NCI-H1436 (cell line): ENCODE measurements at regions not wholly inside any gene's neighbourhood (a gene's known extent, or its start where the extent isn't known, plus 50 kb on each side); places are given as distances from the start of the nearest gene placed in this dataset.

ENCODE experiments used
- DNase-seq: peaks from one replicate; lab custom pipeline; 2025; lab: John Stamatoyannopoulos, UW

DNA sequence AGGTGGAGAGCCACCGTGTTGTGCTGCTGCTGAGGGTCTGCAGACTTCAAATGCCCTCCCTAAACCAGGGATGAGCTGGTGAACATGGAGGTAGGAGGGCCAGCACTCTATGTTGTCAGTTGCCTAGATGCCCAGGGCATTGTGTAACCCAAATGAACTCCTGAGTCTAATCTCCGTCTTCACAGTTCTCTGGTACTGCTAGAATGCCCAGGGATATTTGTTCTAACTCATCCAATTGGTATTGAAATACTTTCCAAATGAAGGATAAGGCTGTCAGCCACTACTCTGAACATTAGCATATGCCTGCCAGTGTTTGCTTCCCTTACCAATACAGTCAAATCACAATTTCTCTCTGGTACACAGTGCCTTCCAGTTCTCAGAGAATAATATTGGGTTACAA is 492.6 kb downstream of the SLC4A3 start:
- no peak for DNase-seq

DNA sequence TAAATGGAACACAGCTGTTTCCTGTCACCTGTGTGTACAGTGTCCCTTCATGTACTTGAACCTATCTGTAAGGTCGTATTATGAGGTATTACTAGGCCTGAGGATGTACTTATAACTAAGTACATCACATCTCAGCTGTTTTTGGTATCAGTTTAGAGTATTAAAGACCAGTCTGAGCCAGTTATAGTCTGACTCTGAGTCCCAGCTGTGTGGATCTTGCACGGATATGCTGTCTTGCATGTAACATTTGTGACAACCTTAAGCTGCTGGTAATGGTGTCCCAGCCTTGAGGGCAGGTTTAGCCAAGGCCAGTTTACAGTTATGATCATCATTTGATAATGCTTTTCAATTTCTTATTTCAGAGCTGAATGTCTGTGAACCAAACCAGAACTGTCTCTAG is 496.3 kb downstream of the SLC4A3 start:
- DNase-seq, result no peak

DNA sequence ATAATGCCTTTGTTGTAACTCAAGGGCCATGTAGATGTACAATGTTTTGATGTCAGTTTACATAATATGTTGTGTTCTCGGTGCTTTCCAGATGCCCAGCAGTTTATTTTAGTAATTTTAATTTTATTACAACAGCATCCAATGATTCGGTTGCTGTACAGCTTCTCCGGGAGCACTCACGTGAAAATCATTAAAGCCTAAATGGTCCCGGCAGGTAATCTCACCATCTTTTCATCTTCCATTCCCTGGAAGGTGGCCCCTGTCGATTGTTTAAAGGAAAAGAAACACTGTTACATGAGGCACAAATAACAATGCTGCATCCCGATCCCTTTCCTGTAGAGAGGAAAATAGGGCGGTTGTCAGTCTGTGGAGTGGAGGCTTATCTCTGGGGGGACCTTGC is 498.1 kb downstream of the SLC4A3 start:
- no peak for DNase-seq

DNA sequence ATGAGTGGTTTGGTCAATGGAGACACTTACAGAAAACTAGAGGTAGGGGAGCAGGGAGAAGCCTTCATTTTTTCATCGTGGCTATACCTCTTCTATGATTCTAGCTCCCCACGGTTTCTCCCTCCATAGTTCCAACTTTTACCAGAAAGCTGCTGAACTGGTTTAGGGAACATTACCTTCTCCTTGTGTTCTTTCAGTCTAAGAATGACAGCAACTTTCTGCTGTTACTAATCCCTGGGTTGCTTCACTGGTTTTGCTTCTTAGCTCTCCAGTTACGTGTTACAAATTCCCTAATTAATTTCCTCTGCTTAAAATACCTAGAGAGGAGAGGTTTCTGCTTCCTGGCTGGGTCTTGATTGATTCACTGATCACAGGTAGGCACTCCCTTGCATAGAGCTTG is 499.9 kb downstream of the SLC4A3 start:
- no peak for DNase-seq

DNA sequence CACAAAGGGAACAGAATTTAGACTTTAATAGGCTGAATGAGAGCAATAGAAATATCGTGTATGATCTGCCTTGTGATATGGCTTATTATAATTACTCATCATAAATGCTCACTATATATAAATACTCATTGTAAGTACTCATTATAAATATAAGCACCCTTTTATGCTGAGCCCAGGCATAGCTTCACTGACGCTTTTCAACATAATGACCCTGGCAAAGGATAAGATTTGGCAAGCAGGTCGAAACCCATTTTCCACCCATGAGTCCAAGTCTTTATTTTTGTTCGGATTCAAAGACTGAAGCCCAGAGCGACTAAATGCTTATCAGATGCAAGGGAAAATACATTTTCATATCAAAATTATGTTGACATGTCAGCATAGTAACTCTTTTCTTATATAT is 500.4 kb downstream of the SLC4A3 start:
- DNase-seq, result no peak

DNA sequence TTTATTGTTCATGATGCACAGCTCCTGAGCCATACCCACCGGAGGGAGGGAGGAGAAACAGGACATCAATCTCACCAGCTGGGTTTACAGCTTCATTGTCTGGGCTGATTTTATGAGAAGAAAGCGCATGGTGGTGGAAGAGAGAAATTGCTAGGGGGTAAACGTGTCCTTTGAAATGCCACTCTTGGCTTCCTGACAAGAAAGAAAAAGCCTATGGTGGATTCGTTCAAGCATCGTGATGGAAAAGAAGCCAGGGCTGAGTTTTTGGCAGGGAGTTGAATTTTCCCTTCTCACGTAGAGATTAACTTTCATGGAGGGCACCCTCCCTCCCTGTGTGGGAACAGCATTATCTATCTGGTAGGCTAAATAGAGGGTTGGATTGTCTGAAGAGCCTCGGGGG is 502.0 kb downstream of the SLC4A3 start:
- no peak for DNase-seq

DNA sequence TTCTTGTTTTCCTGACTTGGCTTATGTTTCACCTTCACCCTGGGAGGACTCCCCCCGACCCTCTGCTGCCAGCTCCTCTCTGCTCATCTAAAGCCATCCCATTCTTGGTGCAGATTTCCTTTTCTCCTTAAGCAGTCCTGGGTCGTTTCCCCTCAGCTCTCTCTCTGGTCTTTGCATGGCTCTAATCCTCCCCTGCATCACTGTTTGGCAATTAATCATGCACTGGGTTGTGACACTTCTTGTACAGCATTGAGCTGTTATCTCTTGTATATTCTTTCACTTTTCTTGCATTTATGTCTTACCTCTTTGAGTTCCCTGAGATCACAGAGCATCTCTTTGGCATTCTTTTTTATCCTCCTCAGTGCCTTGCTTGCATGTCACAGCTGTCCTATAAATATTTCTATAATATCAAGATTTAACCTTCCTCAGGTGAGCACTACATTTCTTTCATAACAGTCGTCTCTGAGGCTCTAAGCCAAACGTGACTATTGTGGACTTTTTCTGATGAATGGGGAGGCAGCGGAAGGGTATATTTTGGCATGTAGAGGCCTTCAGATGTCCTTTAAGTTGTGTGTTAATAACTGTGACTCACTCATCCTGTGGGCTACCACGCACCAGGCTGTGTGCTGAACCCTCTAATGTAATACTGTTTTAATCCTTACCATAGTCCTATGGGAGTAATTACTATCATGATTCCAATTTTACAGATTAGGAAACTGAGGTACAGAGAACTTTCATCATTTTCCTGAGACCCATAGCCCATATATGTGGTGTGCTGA is 507.5 kb downstream of the SLC4A3 start:
- no peak for DNase-seq

DNA sequence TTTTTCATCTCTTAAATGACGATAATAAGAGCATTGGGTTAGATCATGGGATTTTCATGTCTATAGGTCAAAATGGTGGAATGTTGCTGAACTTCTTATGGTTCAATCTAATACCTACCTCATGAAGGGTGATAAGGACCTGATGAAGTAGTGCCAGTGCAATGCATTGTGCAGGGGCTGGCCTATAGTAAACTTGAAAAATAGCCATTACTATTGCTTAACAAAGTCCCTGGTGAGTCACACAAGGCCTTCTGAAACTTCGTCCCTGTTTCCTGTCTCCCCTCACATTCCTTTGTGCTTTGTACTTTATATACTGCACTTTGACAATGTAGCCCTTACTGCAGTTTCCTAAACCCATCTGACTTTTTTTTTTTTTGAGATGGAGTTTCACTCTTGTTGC is 515.9 kb downstream of the SLC4A3 start:
- no peak for DNase-seq

DNA sequence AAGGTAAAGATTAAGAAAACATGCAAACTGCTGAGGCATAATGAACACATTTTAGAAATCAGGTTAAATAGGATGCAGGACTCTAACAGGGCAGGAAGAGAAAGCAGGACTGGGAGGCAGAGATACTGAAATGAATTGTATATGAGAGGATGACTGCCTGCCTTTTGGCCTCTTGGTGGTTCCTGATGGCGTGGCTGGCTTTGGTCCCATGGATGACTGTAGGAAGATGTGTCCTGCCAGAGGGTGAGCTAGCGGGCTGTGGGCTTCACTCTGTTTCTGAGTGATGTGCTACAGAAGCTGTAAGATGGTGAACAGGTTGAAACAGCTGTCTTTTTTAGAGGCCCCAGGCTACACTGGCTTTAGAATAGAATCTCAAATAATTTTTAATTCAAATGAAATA is 517.0 kb downstream of the SLC4A3 start:
- no peak for DNase-seq

DNA sequence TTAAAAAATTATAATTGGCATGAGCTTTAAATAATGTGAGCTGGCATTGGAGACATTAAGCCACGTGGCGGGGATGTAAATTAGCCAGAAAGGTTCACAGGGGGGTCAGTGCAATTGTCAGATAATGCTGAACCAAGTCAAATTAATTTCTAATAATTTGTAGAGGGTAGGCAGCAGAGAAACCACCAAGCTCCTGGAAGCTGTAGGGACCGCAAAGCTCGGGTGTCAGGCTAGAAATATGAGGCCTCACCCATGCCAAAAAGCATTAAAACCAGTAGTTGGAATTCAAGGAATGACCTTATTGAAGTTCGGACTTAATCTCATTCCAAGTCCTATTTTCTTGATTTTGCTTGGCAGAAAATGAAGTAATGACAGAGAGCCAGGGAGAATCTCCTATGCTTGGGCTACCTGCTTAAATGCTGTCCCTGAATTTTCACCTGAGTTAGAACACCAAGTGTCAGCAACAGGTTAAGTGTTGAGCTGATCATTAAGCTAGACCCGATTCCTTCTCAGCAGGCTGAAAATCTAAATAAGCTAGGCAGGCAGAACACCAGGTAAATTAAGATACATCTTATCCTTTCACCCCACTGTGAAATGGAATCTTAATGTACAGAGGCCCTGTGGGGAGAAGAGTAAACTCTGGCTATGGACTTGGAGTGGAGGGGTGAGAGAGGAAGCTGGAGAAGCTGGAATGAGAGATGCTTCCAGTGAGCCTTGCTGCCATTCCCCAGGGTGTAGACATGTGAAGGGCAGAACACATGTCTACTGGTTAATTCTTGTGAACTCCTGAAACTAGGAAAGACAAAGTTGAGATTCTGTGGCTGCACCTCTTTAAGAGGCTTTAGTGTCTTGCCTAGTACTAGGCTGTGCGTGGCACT is 520.0 kb downstream of the SLC4A3 start:
- no peak for DNase-seq

DNA sequence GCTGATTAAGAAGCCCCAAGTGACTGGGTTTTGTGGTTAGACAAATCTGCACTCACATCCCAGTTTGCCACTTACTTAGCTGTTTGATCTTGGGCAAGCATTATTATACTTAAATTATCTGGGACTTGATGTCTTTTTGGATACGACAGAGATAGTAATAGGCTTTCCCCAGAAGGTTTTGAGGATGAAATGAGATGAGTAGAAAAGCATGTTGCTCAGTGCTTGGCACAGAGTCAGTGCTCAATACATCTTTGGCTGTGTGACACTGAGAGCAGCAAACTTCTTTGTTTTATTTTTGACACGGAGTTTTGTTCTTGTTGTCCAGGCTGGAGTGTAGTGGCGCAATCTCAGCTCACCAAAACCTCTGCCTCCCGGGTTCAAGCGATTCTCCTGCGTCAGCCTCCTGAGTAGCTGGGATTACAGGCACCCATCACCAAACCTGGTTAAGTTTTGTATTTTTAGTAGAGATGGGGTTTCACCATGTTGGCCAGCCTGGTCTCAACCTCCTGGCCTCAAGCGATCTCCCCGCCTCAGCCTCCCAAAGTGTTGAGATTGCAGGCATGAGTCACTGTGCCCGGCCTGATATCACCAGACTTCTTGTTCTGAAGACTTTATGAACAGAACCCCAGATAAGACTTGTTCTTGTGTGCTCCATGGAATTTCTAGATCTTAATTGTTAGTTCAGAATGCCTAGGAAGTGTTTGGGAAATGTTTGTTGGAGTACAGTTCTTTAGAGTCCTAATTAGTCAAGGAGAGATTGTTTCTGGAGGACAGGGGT is 521.2 kb downstream of the SLC4A3 start:
- no peak for DNase-seq

DNA sequence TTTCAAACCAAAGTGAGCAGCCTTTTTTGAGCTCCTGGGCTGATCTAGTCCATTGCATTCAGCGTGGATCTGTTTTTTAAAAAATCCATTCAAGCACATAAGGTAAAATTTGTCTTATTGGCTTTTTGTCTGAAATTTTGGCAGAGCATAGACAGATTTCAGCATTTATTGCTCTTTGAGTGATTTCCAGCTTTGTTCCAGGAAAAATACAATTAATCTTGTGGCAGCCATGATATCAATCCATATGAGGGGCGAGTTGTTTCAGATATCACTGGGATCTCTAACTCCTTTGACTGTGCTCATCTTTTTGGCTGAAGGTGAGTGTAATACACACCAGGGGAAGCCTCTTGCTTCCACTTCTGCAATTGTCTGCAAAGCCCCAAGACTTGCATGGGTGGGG is 523.9 kb downstream of the SLC4A3 start:
- no peak for DNase-seq

DNA sequence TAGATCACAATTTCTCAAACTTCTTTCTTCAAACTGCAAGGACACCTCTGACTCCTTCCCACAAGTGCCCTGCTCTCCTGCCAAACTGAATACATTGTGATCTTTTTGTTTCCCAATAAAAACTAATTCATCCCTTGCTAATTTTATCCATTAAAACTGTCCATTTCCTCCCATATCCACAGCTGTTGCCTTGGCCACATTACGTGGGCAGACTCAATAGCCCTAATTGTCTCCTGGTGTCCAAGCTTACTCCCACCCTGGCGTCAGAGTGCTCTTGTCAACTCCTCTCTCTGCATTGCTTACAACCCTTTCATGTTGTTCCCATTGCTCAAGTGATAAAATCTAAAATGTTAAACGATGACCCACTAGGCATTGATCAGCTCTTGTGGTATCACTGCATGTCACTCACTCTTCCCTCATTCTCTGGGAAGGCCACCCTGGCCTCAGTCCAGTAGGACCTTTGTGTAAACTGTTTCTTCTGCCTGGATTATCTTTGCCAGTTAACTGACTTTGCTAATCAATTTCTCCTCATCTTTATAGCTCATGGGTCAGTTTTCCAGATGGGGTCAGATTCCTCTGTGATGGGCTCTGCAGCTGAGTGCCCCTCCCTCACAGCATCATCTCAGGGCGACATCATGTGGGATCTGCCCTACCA is 525.0 kb downstream of the SLC4A3 start:
- DNase-seq, result no peak

DNA sequence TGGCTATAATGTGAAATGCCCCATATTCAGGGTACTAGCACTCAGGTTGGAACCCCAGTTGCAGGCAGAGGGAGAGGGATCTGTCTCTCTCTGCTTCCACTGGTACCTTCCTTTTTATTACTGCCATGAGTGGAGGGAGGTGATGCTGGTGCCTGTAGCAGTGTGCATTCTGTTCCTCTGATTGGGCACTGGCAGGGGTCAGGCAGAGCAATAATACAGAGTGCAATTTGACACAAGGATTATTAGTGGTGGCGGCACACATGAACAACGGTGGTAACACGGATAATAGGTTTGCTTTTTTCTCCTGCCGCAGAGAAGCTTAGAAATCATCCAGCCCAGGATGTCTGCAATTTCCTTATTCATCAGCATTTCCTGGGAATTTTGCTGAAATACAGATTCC is 525.7 kb downstream of the SLC4A3 start:
- no peak for DNase-seq

DNA sequence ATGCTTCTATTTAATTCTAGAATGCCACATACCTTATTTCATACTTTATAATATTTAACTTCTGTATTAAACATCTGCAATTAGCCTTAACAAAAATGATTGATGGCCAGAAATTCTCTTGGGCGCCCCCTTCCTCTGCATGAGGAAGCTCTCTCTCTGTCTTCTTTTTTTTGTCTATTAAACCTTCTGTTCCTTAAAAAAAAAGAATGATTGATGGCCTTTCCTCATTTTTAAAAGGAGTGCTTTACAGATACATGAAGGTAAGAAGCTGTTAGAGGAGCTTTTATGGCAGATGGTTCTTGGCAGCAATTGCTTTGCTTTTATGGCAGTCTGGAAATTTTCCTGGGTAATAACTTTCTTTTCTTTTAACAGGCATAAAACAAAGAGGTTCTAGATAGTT is 526.9 kb downstream of the SLC4A3 start:
- no peak for DNase-seq

DNA sequence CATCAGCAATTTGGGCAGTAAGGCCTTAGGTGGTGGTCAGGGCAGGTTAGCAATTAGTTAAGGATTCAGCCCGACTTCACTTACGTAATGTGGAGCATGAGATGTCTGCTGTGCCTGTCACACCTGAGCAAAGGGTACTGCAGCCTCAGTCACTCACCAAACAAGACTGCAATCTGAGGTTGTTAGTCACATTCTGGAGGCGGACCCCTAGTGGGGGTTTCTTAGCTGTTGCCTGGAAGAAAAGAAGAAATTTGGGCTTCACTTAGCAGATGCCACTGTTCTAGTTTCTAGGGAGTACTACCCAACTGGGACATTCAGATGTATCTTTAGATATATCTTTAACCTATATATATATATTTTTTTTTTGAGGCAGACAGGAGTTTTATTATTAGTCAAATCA is 529.9 kb downstream of the SLC4A3 start:
- no peak for DNase-seq

DNA sequence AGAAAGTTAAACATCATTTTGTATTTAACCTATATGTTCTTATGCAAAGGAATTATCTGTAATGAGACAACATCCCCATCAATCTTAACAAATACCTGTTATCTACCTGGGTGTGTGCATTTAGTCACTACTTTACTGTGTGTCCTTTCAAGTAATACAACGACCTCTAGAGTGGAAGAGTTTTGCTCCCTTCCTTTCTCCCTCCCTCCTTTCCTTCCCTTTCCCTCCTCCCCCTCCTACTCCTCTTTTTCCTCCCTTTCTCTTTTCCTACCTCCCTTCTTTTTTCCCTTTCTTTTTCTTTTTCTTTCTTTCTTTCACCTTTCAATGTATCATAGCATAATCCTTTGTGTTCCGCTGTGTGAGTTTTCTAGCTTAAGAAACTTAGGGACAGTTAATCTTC is 532.3 kb downstream of the SLC4A3 start:
- no peak for DNase-seq

DNA sequence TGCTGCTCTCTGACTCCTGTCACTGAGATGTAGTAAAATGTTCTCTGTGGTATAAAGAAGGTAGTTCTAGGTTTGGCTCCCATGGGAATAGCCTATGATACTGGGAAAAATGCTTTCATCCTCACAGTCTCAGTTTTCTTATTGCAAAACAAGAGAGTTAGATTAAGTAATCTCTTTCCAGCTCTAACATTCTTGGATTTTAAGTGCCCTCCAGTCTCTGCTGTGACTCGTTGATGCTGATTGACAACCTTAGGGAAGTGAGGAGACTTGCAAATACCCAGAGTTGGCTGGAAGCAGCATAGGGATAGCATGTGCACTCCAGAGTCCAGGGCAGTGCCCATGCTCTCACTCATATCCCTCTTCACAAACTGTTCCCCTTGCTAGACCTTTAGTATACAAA is 534.9 kb downstream of the SLC4A3 start:
- DNase-seq, result no peak

DNA sequence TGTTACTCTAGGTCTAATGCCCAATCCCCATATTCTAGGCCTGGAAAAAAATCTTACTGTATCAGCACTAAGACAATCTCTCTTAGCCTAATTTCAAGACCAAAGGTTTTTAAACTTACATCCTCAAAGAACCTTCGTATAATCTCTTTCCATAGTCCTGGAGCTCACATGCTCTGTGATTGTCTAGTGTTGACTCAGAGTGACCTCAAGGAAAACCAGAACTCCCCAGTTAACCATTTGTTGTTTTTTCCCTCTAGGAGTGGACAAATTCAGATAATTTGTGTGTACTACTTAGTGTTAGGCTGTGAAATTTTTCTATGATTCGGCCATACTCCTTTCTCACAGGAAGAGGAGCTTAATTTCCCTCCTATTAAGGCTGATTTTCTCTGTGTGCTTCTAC is 536.1 kb downstream of the SLC4A3 start:
- DNase-seq, result no peak

DNA sequence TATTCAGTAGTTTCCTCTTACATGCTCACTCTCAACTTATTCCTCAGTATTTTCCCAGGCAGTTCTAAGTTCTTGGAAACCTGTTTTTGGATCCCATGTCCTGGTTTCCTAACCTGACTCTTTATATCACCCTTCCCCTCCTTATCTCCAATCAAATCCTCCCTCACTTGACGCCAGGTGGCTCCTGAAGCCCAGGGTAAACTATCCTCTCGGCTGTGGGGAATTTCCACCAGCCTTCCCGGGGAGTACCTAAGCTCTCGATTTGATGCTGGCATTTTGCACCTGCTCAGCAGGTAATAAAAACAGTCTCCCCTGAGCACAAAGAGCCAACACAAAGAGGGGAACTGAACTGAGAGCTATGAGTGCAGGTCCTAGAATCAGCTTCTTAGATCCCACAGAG is 538.0 kb downstream of the SLC4A3 start:
- no peak for DNase-seq

DNA sequence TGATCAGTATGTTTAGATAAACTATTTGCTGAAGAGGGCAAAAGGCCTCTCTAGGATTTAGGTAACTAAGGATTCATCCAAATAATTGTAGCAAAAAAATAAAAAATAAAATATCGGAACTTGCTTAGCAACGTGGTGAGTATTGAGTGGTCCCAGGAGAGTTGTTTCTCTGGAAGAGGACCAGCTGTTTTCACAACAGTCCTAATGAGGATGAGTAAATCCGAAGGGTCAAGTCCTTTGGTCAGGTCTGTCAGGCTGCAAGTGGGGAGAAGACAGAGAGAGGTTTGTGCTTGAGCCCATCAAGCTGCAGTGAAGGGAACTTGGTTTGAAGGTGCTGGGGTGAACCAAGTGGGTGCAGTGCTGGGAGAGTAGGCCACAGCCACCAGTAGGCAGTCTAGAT is 539.2 kb downstream of the SLC4A3 start:
- no peak for DNase-seq

DNA sequence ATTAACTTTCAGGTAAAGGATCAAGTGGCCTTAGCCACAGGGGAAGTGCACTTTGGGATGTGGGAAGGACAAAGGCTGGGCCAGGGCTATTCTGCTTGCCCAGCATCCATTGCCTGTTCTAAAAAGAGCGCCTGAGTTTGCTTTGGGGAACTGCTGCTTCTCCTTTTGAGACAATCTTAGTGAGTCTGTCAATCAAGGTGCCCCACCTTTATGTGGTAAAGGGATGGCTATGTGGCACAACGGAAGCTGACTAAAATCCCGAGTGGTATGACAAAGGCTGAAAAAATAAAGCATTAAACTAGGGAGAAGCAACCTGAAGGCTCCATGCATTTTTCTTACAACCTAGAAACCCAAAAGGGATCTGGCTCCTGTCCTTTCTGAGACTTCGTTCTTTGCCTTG is 540.5 kb downstream of the SLC4A3 start:
- no peak for DNase-seq
